Esophagus squamous epithelium (tissue), 4 donors: ENCODE measurements at regions not wholly inside any gene's neighbourhood (a gene's known extent, or its start where the extent isn't known, plus 50 kb on each side); places are given as distances from the start of the nearest gene placed in this dataset.

Source experiments
- CTCF ChIP-seq, 6 experiments: fragments of 450-650 bp in 4 of 6; fragments of 200-600 bp in 2 of 6; sonication (generic) in 2 of 6; IDR thresholded peaks; one replicate each; pipeline ENCODE4 v1.5.1; 2016 to 2019; ENCODE audit warnings: antibody characterized with exemption in 6 of 6, mild to moderate bottlenecking in 4 of 6, moderate library complexity in 4 of 6
- POLR2A ChIP-seq, 4 donors: fragments of 450-650 bp; IDR thresholded peaks; one replicate each; pipeline ENCODE4 v1.6.1; 2017; ENCODE audit warnings: antibody characterized with exemption in 4 of 4, mild to moderate bottlenecking in 4 of 4, moderate library complexity in 3 of 4

- no peak for TF ChIP-seq CTCF (IDR thresholded peaks at IDR 0.05)
- TF ChIP-seq POLR2A (IDR thresholded peaks at IDR 0.05), result no peak
Measured at GRCh38 chr4:57370691-57371090, 260.5 kb upstream of the IGFBP7 start.
